NCI-H526 treated with DMSO at 0.1 percent for 48 hours (cell line): ENCODE measurements at regions not wholly inside any gene's neighbourhood (a gene's known extent, or its start where the extent isn't known, plus 50 kb on each side); places are given as distances from the start of the nearest gene placed in this dataset.

Experiments used
- DNase-seq: peaks from one replicate; lab custom pipeline; 2025; lab: John Stamatoyannopoulos, UW

DNA sequence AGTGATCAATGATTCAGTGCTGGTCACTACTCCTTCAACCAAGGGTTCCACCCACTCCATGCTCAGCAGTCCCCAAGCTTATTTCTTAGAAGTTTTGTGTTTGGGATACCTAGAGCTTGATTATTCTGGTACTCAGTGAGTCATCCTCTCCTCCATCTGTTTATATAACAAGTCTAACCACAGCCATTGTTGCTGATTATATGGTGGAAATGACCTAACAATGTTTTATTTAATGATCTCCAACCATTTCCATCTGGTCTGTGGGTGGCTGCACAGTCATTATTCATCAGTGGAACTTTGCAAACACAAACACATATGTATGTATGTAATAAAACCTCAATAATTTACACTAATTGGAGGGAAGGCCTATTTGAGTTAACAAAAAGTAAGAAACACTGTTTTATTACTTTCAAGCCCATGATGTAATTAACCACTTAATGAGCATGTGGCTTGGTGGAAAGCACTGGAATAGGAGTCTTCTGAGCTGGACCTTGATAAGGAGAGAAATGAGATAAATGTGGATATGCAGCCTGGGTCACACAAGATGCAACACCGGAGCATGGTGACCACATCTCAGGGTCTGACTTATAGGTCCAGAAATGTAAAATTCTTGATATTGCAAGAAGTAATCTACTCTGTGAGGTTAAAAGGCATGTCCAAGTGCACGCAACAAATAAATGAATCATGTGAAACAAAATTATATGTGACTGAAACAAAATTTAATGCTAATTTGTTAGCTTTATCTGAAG, 99.0 kb upstream of the WLS start:
- no peak for DNase-seq

DNA sequence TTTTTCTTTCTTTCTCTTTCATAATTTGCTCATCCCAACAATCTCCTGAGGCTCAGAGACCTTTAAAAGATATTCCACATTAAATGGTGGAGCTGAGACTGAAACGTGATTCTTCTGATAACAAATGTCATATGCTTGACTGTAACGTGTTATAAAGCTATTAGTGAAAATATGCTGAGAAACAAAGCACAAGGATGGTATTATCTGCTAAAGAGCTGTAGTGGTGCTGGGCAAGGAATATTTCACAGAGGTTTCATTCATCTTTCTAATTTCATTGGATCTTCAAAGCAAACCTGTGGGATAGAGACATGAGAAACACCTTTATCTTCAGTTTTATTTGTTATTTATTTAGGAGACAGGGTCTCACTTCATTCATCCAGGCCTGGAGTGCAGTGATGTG, 98.1 kb upstream of the WLS start:
- no peak for DNase-seq

DNA sequence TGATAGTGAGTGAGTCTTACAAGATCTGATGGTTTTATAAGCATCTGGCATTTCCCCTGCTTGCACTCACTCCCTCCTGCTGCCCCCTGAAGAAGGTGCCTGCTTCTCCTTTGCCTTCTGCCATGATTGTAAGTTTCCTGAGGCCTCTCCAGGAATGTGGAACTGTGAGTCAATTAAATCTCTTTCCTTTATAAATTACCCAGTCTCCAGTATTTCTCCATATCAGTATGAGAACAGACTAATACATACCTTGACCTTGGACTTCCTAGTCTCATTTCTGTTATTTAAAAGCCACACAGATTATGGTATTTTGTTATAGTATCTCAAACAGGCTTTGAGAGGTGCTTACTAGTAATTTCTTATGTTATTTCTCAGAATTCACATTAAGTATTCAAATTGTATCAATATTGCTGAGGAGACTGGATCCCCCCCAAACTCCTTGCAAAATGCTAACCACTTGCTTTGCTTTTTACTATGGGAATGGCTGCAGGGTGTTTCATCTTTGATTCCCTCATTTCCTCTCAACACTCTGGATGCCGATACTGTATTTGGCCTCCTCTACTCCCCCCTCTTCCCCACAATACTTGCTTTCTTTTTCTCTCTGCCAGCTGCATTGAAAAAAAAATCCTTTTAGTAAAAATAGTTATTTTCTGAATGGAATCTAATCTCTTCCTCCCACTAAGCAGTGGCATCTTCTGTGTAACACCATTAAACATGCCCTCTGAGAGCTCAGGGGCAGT, 96.9 kb upstream of the WLS start:
- no peak for DNase-seq

GRCh38 chr1:68328490-68328889, 96.2 kb upstream of the WLS start:
- DNase-seq: no peak

DNA sequence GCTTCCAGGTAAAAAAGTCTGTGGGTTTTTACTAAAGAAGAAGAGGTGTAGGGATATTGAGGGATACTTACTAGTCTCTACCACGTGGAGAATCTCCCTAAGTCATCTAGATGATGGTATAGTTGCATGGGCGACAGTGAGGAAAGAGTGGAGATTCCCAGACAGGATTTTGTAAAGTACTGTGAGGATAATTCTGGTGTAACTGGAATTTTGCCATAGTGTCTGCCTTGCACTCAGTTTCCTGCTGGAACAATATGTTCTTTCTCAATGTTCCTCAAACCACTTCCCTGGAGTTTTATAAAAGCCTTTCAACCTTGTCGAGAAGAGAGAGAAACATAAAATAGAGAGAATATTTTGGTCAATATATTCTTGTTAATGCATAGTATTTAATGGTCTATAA, 95.1 kb upstream of the WLS start:
- no peak for DNase-seq

DNA sequence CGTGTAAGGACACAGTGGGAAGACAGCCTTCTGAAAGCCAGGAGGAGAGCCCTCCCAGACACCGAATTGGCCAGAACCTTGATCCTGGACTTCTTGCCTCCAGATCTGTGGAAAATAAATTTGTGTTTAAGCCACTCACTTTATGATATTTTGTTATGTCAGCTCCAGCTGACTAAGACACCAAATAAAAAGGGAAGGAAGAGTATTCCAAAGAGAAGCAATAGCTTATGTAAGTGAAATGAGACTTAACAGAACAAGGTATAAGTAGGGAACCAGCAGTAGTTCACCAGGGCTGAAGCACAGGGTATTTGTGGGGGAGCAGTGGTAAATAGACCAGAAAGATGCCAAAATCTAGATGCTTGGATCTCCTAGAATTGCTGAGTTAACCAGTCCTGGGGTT, 94.2 kb upstream of the WLS start:
- DNase-seq: no peak

GRCh38 chr1:68324316-68324715, 92.0 kb upstream of the WLS start:
- no peak for DNase-seq

- no peak for DNase-seq
These were observed 90.7 kb upstream of the WLS start for GRCh38 chr1:68322837-68323687.

GRCh38 chr1:68322096-68322495, 89.8 kb upstream of the WLS start:
- no peak for DNase-seq

- peak; percentile 19 for DNase-seq
These were observed 88.9 kb upstream of the WLS start for GRCh38 chr1:68321084-68321685.

DNA sequence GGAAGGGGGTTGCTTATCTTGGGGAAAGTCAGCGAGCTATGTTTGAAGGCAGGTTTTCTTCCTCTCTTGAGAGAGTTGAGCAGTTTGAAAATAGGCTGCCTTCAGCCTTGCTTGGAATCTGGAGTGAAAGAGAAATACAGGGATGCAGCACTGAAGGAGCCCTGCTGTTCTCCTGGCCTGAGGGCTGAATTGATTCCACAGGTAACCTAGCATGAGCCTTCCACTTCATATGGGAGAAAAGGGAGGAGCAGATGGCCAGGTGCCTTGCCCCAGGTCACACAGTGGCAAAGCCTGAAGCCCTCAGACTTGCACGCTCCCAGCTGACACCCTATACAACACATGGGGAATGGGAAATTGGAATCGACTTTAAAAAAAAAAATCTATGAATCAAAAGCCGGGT, 88.0 kb upstream of the WLS start:
- no peak for DNase-seq

GRCh38 chr1:68319907-68320306, 87.6 kb upstream of the WLS start:
- no peak for DNase-seq

- DNase-seq: no peak
These were observed 85.2 kb upstream of the WLS start for GRCh38 chr1:68317543-68317942.

GRCh38 chr1:68314151-68314780, 81.9 kb upstream of the WLS start:
- DNase-seq: no peak

DNA sequence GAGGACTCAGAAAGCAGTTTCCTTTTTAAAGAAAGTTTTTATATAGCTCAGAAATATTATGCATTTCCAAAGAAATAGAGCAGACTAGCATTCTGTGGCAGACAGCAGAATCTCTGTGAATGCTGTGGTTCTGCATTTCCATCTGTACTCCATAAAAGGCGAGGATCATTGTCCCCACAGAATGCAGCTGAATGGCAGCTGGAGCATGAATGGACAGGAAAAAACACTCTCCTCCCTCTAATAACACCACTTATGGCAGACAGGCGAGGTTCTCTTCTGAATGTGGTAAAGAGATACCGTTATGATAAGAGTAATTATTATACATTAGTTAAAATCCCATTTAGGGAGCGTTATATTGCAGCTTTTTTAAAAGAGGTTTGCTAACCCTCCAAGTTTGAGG, 81.4 kb upstream of the WLS start:
- no peak for DNase-seq

DNA sequence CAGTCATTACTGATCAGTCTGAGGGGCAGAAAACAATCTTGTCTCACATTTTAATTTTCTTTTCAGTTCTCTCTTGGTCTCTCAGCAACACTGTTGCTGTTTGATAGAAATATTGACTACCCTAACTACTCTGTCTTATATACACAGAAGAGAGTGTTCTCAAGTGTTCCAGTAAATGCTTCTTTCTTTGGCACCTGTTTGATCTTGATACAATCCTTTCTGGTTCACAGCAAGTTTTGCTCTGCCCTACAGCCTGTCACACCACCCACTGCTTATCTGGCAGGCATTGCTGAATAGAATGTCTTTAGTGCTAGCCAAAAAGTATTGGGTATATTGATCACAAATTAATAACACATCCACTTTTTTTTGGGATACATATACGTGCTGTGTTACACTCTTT, 75.7 kb upstream of the WLS start:
- DNase-seq: no peak

DNA sequence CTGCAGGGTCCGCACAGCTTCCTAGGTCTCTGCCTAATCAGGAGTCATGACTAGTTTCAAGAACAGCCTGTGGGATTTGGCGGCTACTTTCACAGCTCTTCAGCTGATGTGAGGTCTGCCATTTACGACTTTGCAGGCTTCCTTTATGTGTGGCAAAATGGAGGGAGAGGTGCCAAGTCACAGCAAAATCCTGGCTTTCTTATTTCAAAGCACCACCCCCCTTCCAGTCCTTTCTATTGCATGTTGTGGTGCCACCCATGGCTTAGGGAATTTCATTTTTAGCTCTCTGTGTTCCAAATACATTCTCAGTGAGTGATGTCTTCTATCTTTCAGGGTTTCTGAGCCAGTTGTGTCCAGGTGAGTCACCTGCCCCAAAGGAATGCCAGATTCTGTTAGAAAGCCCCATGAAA, 75.1 kb upstream of the WLS start:
- no peak for DNase-seq

DNA sequence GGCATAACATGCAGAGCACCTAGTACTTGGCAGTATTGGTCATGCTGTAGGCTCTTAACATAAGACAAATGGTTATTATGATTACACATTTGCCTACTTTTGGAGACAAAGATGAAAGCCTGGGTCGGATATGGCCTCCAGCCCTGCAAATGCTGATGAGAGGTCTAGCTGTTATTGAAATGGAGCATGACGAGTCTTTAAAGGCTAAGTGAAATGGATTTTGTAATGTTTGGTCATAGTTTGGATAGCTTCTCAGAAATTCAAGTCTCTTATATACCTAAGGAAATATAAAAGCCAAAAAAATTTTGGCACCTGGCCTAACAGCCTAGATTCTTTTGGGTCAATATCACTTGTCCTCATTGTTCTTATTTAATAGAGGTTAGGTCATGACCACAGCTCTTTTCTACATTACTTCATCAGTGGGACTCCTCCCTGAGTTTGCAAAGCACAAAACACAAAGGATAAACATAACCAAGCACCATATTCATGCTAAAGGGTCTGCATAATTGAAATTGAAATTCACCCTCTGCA, 69.2 kb upstream of the WLS start:
- no peak for DNase-seq

DNA sequence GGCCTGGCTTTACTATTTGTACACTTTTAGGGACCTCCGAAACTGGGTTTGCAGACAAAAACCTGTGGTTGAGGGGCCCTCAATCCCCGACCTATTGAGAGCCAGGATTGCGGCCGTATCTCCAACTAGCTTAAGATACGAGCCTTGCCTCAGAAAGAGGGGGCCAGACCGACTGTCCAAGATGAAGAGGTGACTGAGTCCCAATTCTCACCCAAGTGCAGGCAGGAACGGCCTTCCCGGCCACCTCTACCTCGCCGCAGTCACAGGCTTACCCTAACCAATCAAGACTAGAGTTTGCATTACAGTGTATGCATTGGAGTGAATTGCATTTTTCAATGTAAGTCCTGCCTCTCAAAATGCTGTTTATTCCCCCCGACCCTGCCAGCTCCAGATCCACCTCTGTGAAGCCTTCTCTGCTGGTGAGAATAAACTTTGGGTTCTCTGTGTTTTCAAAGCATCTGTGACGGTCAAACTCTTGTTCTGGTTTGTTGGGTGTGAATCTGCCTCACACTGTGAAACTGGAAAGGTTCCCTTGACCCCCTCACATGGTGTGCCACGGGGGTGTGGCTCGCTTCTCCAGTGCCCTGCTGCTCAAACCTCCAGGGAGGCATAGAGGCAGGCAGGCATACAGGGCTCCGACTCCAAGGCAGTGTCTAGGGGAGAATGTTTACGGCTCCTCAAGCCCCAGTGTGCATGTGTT, 62.2 kb upstream of the WLS start:
- no peak for DNase-seq

- no peak for DNase-seq
These were observed 61.5 kb upstream of the WLS start for GRCh38 chr1:68293609-68294366.
